ENCODE measurements at regions not wholly inside any gene's neighbourhood (a gene's known extent, or its start where the extent isn't known, plus 50 kb on each side); places are given as distances from the start of the nearest gene placed in this dataset.

- intact Hi-C loops (cut with DNase I), result no loop called here
- H3K36me3 ChIP-seq, result no peaks in the 10 kb centered on the region
- H3K27me3 ChIP-seq, result no peaks in the 10 kb centered on the region
- WGBS, 2 donors, result 42 to 56% methylated on average over 3 of the region's 3 CpGs
- no peaks in the 10 kb centered on the region for H3K9me3 ChIP-seq
- FAIRE-seq (no peak), DNase-seq (no peak), ATAC-seq (no peak)
- no peak overlapping the region for H3K4me3 ChIP-seq
- H3K27ac ChIP-seq, result no peak overlapping the region
- H3K4me1 ChIP-seq, result no peaks in the 10 kb centered on the region
- no peak for TF ChIP-seq CTCF (IDR thresholded peaks at IDR 0.05)
These were observed 178.6 kb downstream of the GATA3 start for GRCh38 chr10:8233049-8233448.

- no peak overlapping the region for H3K27ac ChIP-seq
- H3K27me3 ChIP-seq, result no peaks in the 10 kb centered on the region
- DNase-seq (no peak), ATAC-seq (no peak), FAIRE-seq (no peak)
- H3K4me3 ChIP-seq, result no peak overlapping the region
- H3K36me3 ChIP-seq, result no peaks in the 10 kb centered on the region
- no peaks in the 10 kb centered on the region for H3K9me3 ChIP-seq
- TF ChIP-seq CTCF (IDR thresholded peaks at IDR 0.05), result no peak
- 60 to 67% methylated on average over 7 of the region's 7 CpGs for WGBS, 2 donors
- intact Hi-C loops (cut with DNase I), result no loop called here
- no peaks in the 10 kb centered on the region for H3K4me1 ChIP-seq
These were observed 179.4 kb downstream of the GATA3 start for GRCh38 chr10:8233832-8234259.

GRCh38 chr10:8235253-8236027, 181.0 kb downstream of the GATA3 start:
- no peak for FAIRE-seq
- no peak for ATAC-seq
- Histone ChIP-seq H3K27ac (no peak overlapping the region), H3K4me1 (no peaks in the 10 kb centered on the region), H3K4me3 (no peak overlapping the region), H3K9me3 (no peaks in the 10 kb centered on the region), H3K27me3 (no peaks in the 10 kb centered on the region), H3K36me3 (no peaks in the 10 kb centered on the region)
- no peak for TF ChIP-seq CTCF (IDR thresholded peaks at IDR 0.05)
- DNase-seq, result no peak
- WGBS, 2 donors, result 66 to 71% methylated on average over 24 to 25 of the region's 25 CpGs
- intact Hi-C loops (cut with DNase I), result no loop called here

GRCh38 chr10:8238986-8239385, 184.5 kb downstream of the GATA3 start:
- ATAC-seq (no peak), DNase-seq (no peak), FAIRE-seq (no peak)
- intact Hi-C loops (cut with DNase I), result no loop called here
- Histone ChIP-seq H3K27ac (no peak overlapping the region), H3K4me3 (no peak overlapping the region), H3K4me1 (no peaks in the 10 kb centered on the region), H3K36me3 (no peaks in the 10 kb centered on the region), H3K27me3 (no peaks in the 10 kb centered on the region), H3K9me3 (no peaks in the 10 kb centered on the region)
- 52 to 67% methylated on average over 7 of the region's 7 CpGs for WGBS, 2 donors
- no peak for TF ChIP-seq CTCF (IDR thresholded peaks at IDR 0.05)

GRCh38 chr10:8240861-8241260, 186.4 kb downstream of the GATA3 start:
- WGBS, 2 donors, result 25 to 32% methylated on average over 2 of the region's 2 CpGs
- Histone ChIP-seq H3K27me3 (no peaks in the 10 kb centered on the region), H3K9me3 (no peaks in the 10 kb centered on the region), H3K27ac (no peak overlapping the region), H3K36me3 (no peaks in the 10 kb centered on the region), H3K4me3 (no peak overlapping the region), H3K4me1 (no peaks in the 10 kb centered on the region)
- intact Hi-C loops (cut with DNase I), result no loop called here
- no peak for TF ChIP-seq CTCF (IDR thresholded peaks at IDR 0.05)
- FAIRE-seq (no peak), ATAC-seq (no peak), DNase-seq (no peak)
